Transverse colon (tissue), 4 donors: ENCODE measurements at regions not wholly inside any gene's neighbourhood (a gene's known extent, or its start where the extent isn't known, plus 50 kb on each side); places are given as distances from the start of the nearest gene placed in this dataset.

ENCODE experiments used
- POLR2A ChIP-seq: fragments of 450-650 bp; IDR thresholded peaks from one replicate; pipeline ENCODE4 v1.6.1; 2016; ENCODE audit warnings: antibody characterized with exemption, mild to moderate bottlenecking, moderate library complexity
- POLR2AphosphoS5 ChIP-seq, 3 donors: sonication (generic); formaldehyde crosslinking; IDR thresholded peaks; one replicate each; pipeline ENCODE4 v1.6.1; 2016; ENCODE audit warnings: antibody characterized with exemption in 3 of 3
- TF ChIP-seq, protein P1 (sequence below), 5 experiments: fragments of 200-600 bp in 3 of 5; fragments of 450-650 bp in 2 of 5; sonication (generic) in 3 of 5; IDR thresholded peaks; 1 replicate in 2 of 5; 2 replicates in 3 of 5; pipeline ENCODE4 v1.5.1; 2016 to 2017; ENCODE audit warnings: antibody characterized with exemption in 5 of 5, inconsistent platforms in 3 of 5, mild to moderate bottlenecking in 2 of 5, moderate library complexity in 1 of 5

DNA sequence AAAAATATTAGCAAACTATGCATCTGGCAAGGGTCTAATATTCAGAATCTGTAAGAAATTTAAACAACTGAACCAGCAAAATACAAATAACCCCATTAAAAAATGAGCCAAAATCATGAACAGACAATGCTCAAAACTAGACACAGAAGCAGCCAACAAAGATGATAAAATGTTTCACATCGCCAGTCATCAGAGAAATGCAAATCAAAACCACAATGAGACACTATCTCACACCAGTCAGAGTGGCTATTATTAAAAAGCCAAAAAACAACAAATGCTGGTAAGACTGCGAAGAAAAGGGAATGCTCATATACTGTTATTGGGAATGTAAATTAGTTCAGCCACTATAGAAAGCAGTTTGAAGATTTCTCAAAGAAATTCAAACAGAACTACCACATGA lies 201.3 kb upstream of the CPEB2 start:
- TF ChIP-seq POLR2A: no peak
- TF ChIP-seq, protein P1, sequence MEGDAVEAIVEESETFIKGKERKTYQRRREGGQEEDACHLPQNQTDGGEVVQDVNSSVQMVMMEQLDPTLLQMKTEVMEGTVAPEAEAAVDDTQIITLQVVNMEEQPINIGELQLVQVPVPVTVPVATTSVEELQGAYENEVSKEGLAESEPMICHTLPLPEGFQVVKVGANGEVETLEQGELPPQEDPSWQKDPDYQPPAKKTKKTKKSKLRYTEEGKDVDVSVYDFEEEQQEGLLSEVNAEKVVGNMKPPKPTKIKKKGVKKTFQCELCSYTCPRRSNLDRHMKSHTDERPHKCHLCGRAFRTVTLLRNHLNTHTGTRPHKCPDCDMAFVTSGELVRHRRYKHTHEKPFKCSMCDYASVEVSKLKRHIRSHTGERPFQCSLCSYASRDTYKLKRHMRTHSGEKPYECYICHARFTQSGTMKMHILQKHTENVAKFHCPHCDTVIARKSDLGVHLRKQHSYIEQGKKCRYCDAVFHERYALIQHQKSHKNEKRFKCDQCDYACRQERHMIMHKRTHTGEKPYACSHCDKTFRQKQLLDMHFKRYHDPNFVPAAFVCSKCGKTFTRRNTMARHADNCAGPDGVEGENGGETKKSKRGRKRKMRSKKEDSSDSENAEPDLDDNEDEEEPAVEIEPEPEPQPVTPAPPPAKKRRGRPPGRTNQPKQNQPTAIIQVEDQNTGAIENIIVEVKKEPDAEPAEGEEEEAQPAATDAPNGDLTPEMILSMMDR (IDR thresholded peaks at IDR 0.05): no peak
- TF ChIP-seq POLR2AphosphoS5 (IDR thresholded peaks at IDR 0.05): no peak
